Upper lobe of right lung (tissue), 1 donor: ENCODE measurements at regions not wholly inside any gene's neighbourhood (a gene's known extent, or its start where the extent isn't known, plus 50 kb on each side); places are given as distances from the start of the nearest gene placed in this dataset.

Experiments used
- ATAC-seq: fragments of 200-7000 bp; cut with Tn5 transposase; one replicate; pipeline ENCODE4 v1.9.1; 2020; ENCODE audit warnings: mild to moderate bottlenecking, moderate library complexity
- DNase-seq: peaks from one replicate; pipeline ENCODE4 v3.0.0-alpha.2; 2020
- H3K27ac ChIP-seq: fragments of 200-600 bp; one replicate; pipeline ENCODE4 v1.8.0; 2022
- H3K27me3 ChIP-seq: fragments of 200-600 bp; one replicate; pipeline ENCODE4 v1.8.0; 2022; ENCODE audit warnings: mild to moderate bottlenecking
- H3K36me3 ChIP-seq: fragments of 200-600 bp; one replicate; pipeline ENCODE4 v1.8.0; 2022
- H3K4me1 ChIP-seq: fragments of 200-600 bp; one replicate; pipeline ENCODE4 v1.8.0; 2022
- H3K4me3 ChIP-seq: fragments of 200-600 bp; one replicate; pipeline ENCODE4 v1.8.0; 2022; ENCODE audit warnings: mild to moderate bottlenecking
- H3K9me3 ChIP-seq: fragments of 200-600 bp; one replicate; pipeline ENCODE4 v1.8.0; 2022
- intact Hi-C: fragments of 100-400 bp; cut with DNase I; formaldehyde crosslinking; loops from one replicate; pipeline ENCODE4 v1.11.0; 2022
- TF ChIP-seq, protein P1 (sequence below): fragments of 200-600 bp; IDR thresholded peaks from one replicate; pipeline ENCODE4 v1.8.0; 2022; ENCODE audit warnings: antibody characterized with exemption
- donor health status: DM: no; HTN: yes; CAD: no; lungs with severe emphysema.

DNA sequence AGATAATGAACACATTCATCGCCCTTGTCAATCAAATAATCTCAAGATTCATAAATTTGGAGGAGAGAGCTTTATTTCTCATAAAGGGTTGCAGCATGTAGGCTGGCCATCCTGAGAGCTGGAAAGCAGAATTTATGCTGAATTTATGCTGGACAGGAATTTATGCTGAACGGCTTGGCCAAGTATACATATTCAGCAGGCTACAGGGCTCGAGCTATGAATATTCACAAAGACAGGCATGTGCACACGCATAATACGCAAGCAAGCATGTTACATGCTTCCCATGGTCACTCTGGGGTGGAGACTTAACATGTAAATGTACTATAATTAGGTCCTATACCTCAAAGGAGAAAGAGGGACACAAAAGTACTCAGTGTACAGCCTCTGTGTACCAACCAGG is 618.8 kb downstream of the METTL4 start:
- TF ChIP-seq, protein P1, sequence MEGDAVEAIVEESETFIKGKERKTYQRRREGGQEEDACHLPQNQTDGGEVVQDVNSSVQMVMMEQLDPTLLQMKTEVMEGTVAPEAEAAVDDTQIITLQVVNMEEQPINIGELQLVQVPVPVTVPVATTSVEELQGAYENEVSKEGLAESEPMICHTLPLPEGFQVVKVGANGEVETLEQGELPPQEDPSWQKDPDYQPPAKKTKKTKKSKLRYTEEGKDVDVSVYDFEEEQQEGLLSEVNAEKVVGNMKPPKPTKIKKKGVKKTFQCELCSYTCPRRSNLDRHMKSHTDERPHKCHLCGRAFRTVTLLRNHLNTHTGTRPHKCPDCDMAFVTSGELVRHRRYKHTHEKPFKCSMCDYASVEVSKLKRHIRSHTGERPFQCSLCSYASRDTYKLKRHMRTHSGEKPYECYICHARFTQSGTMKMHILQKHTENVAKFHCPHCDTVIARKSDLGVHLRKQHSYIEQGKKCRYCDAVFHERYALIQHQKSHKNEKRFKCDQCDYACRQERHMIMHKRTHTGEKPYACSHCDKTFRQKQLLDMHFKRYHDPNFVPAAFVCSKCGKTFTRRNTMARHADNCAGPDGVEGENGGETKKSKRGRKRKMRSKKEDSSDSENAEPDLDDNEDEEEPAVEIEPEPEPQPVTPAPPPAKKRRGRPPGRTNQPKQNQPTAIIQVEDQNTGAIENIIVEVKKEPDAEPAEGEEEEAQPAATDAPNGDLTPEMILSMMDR, result no peak
- DNase-seq, result no peak
- no peaks in the 10 kb centered on the region for H3K4me1 ChIP-seq
- no peaks in the 10 kb centered on the region for H3K36me3 ChIP-seq
- no peaks in the 10 kb centered on the region for H3K27me3 ChIP-seq
- no peaks in the 10 kb centered on the region for H3K9me3 ChIP-seq
- no peak for ATAC-seq
- intact Hi-C loops, result no loop called here
- no peak overlapping the region for H3K4me3 ChIP-seq
- no peak overlapping the region for H3K27ac ChIP-seq

DNA sequence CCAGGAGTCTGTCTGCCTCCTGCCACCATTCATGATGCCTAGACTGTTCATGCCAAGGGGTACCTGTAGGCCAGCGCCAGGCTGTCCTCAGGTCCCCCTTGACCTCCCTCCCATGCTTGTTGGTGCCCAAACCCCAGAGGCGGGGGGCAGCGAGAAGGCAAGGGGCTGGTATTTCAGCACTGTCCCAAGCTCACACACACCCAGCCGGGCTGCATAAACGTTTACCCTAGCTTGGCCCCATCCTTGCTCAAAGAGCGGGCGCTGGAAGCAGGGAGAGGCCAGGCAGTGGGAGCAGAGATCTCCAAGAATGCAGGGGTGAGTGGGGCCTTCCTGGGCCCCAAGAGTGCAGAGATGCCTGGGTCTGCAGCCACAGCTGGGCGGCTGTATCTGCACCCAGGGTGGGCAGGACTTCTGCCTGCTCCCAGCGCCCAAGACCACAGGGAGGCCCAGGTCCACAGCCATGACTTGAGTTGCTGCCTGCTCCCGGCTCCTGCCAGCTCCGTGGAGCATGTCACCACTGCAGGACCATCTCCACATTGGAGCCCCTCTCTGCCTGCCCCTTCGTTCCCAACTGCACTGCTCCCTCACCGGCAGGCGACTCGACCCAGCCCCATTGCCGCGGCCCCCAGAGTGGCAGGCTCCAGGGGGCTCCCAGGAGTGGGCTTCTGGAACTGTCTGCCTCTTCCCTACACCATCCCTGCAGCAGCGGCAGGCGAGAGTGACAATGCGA is 616.6 kb downstream of the METTL4 start:
- DNase-seq (no peak), ATAC-seq (peak; percentile 43)
- no peaks in the 10 kb centered on the region for H3K9me3 ChIP-seq
- intact Hi-C loops, result no loop called here
- H3K36me3 ChIP-seq, result no peaks in the 10 kb centered on the region
- H3K4me3 ChIP-seq, result no peak overlapping the region
- no peak overlapping the region for H3K27ac ChIP-seq
- H3K4me1 ChIP-seq, result no peaks in the 10 kb centered on the region
- TF ChIP-seq, protein P1, result no peak
- H3K27me3 ChIP-seq, result no peaks in the 10 kb centered on the region

DNA sequence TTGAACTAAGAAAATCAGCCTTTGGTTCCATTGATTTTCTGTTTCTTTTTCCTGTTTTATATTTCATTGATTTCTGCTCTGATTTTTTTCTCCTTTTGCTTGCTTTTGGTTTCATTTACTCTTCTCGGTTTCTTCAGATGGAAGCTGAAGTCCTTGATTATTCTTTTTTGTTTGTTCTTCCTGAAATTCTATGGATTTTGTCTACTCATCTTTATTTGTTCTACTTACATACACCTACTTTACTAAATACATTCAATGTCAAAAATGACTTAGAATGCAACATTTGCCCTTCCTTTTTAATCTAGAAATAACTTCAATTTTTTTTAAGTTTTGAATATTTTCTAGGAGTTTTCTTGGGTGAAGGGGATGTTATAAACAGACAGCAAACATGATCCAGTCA is 612.5 kb downstream of the METTL4 start:
- intact Hi-C loops, result no loop called here
- no peaks in the 10 kb centered on the region for H3K4me1 ChIP-seq
- TF ChIP-seq, protein P1, result no peak
- H3K27me3 ChIP-seq, result no peaks in the 10 kb centered on the region
- no peak overlapping the region for H3K27ac ChIP-seq
- ATAC-seq (no peak), DNase-seq (no peak)
- no peak overlapping the region for H3K4me3 ChIP-seq
- H3K36me3 ChIP-seq, result no peaks in the 10 kb centered on the region
- H3K9me3 ChIP-seq, result no peaks in the 10 kb centered on the region

DNA sequence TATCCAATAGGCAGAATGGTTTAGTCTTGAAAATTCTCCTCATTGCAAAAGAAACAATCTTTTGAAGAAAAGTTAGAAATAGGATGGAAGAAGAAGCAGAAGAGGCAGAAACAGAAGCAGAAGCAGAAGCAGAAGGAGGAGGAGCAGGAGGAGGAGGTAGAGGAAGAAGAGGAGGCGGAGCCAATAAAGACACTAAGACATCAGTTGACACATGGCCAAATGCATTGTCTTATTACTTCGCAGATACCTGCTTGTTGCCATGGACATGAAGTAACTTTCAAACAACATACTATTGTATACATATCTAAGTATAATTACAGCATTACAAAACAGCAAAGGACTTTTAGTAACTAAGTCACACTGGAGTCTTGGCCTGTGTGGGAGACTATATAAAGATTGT is 606.3 kb downstream of the METTL4 start:
- no peaks in the 10 kb centered on the region for H3K9me3 ChIP-seq
- no peaks in the 10 kb centered on the region for H3K36me3 ChIP-seq
- H3K27ac ChIP-seq, result no peak overlapping the region
- intact Hi-C loops, result no loop called here
- DNase-seq, result no peak
- no peaks in the 10 kb centered on the region for H3K27me3 ChIP-seq
- H3K4me3 ChIP-seq, result no peak overlapping the region
- no peak for ATAC-seq
- H3K4me1 ChIP-seq, result no peaks in the 10 kb centered on the region
- TF ChIP-seq, protein P1, result no peak

DNA sequence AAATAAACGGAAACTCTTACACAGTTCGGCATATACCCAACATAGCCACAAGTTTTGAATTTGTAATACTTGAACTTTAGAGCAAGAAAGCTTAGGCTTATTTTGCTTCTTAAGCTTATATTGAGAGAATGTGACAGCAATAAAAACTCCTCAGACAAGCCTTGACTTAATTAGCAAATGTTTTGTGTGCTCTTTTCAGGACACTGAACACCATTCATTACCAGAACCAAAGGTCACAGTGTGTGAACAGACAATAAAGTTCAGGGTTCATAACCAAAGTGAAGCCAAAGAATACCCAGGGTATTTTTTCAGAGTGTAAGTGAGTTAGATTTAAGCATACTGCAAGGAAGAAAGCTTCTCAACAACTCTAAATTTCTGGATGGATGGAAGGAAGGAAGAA is 605.8 kb downstream of the METTL4 start:
- H3K27me3 ChIP-seq, result no peaks in the 10 kb centered on the region
- DNase-seq (no peak), ATAC-seq (no peak)
- H3K9me3 ChIP-seq, result no peaks in the 10 kb centered on the region
- intact Hi-C loops, result no loop called here
- no peaks in the 10 kb centered on the region for H3K36me3 ChIP-seq
- H3K27ac ChIP-seq, result no peak overlapping the region
- no peaks in the 10 kb centered on the region for H3K4me1 ChIP-seq
- TF ChIP-seq, protein P1, result no peak
- no peak overlapping the region for H3K4me3 ChIP-seq
